ENCODE measurements at regions not wholly inside any gene's neighbourhood (a gene's known extent, or its start where the extent isn't known, plus 50 kb on each side); places are given as distances from the start of the nearest gene placed in this dataset.

DNA sequence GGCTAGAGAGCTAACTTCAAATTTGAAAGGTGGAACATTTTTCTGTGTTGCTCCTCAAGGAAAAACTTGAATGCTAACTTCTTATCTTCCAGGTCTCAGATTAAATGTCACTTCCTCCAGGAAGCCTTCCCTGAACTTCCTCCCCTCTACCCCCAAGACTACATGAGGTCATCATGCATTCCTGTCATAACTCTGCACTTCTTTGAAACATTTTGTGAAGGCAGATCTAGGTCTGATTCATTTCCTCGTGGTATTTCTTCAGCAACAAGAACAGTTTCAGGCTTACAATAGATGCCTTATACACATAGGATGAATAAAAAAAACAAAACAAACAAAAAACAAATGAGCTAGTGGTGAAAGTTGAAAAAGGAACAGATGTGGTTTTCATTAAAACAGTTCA is 97.1 kb upstream of the SRRM4 start (continued):
- TF ChIP-seq, protein P1, sequence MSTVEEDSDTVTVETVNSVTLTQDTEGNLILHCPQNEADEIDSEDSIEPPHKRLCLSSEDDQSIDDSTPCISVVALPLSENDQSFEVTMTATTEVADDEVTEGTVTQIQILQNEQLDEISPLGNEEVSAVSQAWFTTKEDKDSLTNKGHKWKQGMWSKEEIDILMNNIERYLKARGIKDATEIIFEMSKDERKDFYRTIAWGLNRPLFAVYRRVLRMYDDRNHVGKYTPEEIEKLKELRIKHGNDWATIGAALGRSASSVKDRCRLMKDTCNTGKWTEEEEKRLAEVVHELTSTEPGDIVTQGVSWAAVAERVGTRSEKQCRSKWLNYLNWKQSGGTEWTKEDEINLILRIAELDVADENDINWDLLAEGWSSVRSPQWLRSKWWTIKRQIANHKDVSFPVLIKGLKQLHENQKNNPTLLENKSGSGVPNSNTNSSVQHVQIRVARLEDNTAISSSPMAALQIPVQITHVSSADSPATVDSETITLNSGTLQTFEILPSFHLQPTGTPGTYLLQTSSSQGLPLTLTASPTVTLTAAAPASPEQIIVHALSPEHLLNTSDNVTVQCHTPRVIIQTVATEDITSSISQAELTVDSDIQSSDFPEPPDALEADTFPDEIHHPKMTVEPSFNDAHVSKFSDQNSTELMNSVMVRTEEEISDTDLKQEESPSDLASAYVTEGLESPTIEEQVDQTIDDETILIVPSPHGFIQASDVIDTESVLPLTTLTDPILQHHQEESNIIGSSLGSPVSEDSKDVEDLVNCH (CRISPR knock-in tag; IDR thresholded peaks at IDR 0.05): no peak
- no peak for TF ChIP-seq HMG20B (CRISPR knock-in tag; conservative IDR thresholded peaks at IDR 0.05)
- no peak for TF ChIP-seq DR1 (CRISPR knock-in tag; IDR thresholded peaks at IDR 0.05)
- TF ChIP-seq HIVEP1 (CRISPR knock-in tag; IDR thresholded peaks at IDR 0.05): no peak
- no peak for TF ChIP-seq ZNF850 (CRISPR knock-in tag; conservative IDR thresholded peaks at IDR 0.05)
- no peak for TF ChIP-seq MYNN (CRISPR knock-in tag; IDR thresholded peaks at IDR 0.05; ENCODE audit: low read depth)
- TF ChIP-seq ATAD3A (CRISPR knock-in tag; IDR thresholded peaks at IDR 0.05): no peak

DNA sequence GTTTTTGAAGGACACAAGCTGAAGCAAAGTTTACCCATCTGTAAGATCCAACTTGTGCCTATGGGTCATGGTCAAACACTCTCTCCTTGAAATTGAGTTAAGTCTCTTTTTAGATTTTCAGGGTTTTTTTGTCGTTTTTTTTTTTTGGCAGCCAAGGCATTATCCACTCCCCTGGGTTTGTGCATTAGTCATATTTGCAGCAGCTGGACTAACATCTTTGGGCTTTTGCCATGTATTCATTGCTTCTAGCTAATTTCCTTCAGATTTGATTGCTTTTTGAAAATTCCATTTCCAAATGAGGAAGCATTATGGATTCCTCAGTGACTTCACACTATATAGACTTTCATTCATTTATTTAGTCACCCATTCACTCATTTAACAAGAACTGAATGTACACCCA is 80.3 kb upstream of the SRRM4 start:
- WGBS (ENCODE audit: low lambda C conversion rate): 0% methylated on average over 1 of the region's 1 CpG
- Histone ChIP-seq H3K36me3 (replicated peaks in 1 of 2; ENCODE audit: control insufficient read depth in 1 of 2, insufficient read depth in 2 of 2, low read length in 2 of 2) (no peaks in the 10 kb centered on the region), H3K79me2 (ENCODE audit: insufficient read depth, low read length) (no peaks in the 10 kb centered on the region), H4K20me1 (ENCODE audit: insufficient read depth, low read length) (no peaks in the 10 kb centered on the region), H2AFZ (ENCODE audit: low read length) (no peak overlapping the region), H3K4me2 (ENCODE audit: low read depth, low read length) (no peak overlapping the region), H3K9me3 (ENCODE audit: low read length) (no peaks in the 10 kb centered on the region), H3K4me1 (ENCODE audit: insufficient read depth, low read length) (no peaks in the 10 kb centered on the region), H3K9ac (ENCODE audit: insufficient read depth, low read depth, low read length) (no peak overlapping the region), H3K27ac (ENCODE audit: extremely low read length, insufficient read depth, low read length) (no peak overlapping the region), H3K27me3 (ENCODE audit: control insufficient read depth in 1 of 2, insufficient read depth in 2 of 2, low read length in 2 of 2) (no peaks in the 10 kb centered on the region; a peak in 1 of 5 replicates), H3K4me3 (replicated peaks in 1 of 3; ENCODE audit: insufficient read depth in 1 of 3, low read depth in 2 of 3, low read length in 3 of 3) (no peak overlapping the region)
- no peak for FAIRE-seq
- BruUV-seq (replicated peaks): no TSS peak
- in situ Hi-C loops (cut with HindIII; ENCODE audit: extremely low pct_ligation_motif_present, low pct_unique_long_range_greater_than_20kb): no loop called here
- intact Hi-C loops (cut with micrococcal nuclease; ENCODE audit: unreplicated experiment): no loop called here
- TF ChIP-seq ZSCAN12 (CRISPR knock-in tag; IDR thresholded peaks at IDR 0.05) (no peak), ZNF124 (CRISPR knock-in tag; IDR thresholded peaks at IDR 0.05) (no peak)
- ATAC-seq: no peak
- DNase-seq (ENCODE audit: low spot score): no peak
- ChIA-PET POLR2A (no interaction called here), CTCF (ENCODE audit: low intra/inter-chr PET ratio, low total read pairs) (no interaction called here)
